D341Med (cell line): ENCODE measurements at regions not wholly inside any gene's neighbourhood (a gene's known extent, or its start where the extent isn't known, plus 50 kb on each side); places are given as distances from the start of the nearest gene placed in this dataset.

Source experiments
- DNase-seq: peaks from one replicate; pipeline ENCODE4 v3.0.0; 2012; ENCODE audit warnings: low spot score

DNA sequence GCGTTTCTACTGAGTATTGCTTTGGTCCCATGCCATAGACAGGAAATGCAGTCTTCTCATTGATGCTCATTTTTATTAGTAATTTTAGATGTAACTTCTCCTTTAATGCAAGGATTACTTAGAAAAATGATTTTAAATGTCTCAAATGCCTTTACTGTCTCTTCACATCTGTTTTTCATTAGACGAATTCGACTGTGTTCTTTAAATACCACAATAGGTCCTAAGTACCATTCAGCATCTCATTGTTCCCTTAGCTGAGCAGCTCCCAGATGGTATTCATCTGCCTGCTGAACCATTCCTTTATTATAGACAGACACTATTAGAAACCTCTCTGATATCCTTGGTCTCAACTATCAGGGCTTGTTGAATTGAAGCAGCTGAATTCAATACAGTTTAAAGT lies 113.6 kb downstream of the LSMEM1 start:
- DNase-seq: no peak

DNA sequence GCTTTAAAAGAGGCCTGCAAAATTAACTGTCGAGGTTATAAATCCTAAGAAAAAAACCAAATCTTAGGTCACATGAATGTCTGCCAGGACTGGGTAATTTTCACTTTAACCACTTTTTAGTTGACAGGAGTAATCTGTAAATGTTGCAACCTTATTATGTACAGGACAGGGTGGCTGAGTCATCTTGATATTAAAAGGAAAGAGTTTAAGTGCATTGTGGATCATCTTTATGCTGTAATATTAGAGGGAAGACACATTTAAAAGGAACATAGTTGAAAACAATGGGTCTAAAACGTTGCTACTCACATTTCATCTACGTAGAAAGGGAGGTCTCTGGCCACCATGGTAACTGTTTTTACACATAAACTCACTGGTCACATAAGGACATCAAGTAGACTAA lies 115.5 kb downstream of the LSMEM1 start:
- DNase-seq: no peak

DNA sequence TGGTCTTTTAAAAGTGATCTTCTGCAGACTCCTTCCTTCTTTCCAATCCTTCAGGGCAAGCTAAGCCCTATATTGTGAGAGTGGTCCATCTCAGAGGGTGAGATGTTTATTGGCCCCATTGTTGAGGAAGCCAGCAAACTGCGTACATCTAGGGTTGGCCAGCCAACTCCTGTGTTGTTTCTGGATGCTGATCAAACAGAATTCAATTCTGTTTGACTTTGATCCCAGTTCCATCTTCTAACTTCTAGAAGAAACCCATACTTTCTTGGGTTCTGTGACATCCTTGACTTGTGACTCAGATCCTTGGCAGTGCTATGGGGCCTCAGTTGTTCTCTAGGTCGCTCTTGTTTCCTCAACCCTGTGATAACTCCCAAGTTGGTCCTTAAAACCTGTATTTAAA lies 116.2 kb downstream of the LSMEM1 start:
- DNase-seq: no peak

DNA sequence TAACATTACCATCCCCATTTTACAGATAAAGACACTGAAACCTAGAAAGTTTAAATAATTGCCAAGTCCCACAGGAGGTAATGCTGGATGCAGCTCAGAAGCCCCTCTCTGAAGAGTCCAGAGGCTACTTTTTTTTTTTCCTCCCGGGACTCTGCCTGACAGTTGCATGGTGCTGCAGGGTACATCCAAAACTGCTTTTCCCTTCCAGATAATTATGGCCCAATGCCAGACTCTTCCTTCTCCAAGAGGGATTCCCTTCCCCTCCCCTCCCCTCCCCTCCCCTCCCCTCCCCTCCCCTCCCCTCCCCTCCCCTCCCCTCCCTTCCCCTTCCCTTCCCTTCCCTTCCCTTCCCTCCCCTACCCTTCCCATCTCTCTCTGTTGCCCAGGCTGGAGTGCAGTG lies 122.9 kb downstream of the LSMEM1 start:
- no peak for DNase-seq

DNA sequence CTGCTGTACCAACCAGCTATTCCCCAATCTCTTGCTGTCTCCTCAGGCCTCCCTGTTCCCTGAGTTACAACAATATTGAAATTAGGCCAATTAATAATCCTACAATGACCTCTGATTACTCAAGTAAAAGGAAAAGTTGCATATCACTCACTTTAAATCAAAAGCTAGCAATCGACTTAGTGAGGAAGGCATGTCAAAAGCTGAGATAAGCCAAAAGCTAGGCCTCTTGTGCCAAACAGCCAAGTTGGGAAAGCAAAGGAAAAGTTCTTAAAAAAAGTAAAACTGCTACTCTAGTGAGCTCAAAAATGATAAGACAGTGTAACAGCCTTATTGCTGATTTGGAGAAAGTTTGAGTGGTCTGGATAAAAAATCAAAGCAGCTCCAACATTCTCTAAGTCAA lies 129.8 kb downstream of the LSMEM1 start:
- DNase-seq: no peak

DNA sequence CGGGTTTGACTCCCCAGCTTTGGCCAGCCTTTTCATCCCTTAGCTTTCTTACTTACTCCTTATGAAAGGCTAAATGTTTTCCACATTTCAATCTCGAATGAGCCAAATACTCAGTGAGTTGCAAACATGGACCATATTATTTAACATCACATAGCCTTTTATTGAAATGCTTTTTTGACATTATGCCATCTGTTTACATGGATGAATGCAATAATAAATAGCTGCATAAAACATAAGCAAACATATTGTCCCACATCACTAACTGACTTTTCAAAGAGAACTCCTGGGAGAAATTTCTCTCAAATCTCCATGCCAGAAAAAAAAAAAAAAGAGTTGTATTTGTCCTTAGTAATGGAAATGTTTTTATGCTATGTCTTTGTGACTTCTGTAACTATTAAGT lies 134.9 kb downstream of the LSMEM1 start:
- DNase-seq: no peak

DNA sequence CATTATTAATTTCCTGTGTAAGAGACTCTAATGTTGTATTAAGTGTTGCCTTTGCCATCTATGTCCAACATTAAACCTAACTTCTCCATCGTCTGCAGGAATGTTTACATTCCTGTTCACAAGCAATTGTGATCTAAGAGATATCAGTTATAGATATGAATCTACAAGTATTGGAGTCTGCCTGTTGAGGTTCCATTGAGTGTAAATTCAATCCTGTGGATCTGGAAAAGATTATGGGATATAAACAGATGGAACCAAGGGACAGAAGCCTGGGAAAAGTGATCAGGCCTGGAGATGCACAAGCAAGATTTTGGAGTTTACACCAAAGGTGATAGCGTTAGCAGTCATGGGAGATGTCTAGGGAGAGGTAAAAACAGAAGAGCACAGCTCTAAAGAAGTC lies 135.5 kb downstream of the LSMEM1 start:
- no peak for DNase-seq

DNA sequence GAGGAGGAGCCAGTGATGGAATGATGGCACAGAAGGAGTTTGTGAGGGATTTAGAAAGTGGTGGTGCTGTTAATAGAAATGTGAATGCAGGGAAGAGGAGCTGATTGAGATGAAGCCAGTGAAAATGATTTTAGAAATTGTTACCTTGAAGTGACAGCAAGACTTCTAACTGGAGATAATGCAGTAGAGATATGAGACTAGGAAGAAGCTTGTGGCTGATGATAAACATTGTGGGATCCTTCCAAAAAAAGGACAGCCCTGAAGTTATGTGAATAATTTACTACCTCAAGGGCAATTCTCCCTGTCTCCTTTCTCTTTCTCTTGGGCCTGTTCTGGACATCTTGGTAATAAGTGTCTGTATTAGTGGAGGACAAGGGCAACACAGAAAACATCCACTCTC lies 138.6 kb downstream of the LSMEM1 start:
- no peak for DNase-seq

DNA sequence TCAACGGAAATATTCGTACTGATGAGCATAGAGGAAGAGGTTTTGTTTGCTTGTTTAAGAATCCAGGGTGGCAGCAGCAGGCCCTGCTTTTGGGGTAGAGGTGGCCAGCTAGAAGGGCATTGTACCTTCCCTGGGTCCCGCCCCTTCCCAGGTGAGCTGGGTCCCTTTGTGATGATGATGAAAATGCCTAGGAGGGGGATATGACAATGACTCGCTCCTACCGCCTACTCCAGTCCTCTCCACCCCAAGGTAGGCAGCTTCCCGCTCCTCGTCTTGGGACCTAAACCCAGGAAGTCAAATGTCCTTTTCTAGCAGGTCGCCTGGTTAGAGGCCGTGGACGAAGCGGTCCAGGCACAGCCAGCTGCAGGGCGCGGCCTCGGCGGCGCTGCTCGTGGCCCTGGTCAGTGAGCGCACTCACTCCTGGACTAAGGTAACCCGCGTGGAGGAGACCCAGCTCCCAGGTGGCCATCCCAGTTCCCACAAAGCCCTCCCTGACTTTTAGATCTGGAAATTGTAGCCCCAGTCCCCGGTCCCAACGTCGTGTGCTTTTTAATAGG lies 141.4 kb downstream of the LSMEM1 start:
- DNase-seq: no peak

DNA sequence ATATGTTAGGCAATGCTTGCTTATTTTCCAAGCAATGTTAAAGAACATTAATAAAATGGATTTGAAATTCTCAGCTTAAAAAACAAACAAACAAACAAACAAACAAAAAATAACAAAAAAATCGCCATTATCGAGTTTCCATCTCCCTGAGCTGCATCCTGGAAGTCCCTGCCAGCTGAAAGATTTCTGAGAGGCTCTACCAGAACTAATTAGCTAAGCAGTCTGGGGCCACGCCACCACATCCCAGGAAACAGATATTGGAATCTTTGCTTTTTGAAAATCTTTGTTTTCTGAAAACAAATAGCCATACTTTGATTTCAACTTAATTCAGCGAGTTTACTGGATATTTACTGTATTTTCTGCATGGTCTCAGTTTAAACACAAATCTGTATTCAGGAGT lies 143.6 kb downstream of the LSMEM1 start:
- DNase-seq: no peak

DNA sequence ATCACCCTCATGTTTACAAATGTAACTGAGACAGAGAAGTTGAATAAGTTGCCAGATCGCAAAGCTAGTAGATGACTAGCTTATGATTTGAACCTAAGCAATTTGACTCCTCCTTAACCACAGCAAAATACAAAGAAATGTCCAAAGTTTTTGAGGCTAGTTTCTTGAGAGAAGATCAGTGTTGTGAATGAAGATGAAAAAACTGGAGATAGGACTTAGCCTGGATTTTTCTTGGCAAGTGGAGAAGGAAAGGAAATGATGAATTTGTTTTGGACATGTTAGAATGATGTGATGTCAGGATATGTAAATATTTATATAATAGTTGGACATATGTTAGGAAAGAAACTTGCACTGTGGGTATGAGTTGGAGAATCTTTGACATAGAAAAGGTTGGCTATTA lies 149.8 kb downstream of the LSMEM1 start:
- DNase-seq: no peak

DNA sequence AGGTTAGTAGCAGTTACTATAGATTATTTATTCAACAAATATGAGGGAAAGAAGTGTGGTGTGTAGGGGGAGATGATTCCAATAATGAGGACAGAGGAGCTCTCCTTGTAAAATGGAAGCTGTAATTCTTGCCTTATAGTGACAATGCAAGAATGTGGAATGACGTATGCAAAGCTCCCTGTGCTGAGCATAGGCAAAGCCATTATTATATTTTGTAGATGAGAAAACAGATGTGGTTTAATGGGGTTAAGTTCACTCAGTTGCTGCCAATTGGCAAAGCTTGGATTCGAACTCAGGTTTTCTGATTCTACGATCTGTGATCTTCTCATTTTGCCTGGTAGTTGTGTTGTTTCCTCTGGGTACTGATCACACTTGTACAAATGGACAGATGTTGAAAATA lies 153.3 kb downstream of the LSMEM1 start:
- no peak for DNase-seq

DNA sequence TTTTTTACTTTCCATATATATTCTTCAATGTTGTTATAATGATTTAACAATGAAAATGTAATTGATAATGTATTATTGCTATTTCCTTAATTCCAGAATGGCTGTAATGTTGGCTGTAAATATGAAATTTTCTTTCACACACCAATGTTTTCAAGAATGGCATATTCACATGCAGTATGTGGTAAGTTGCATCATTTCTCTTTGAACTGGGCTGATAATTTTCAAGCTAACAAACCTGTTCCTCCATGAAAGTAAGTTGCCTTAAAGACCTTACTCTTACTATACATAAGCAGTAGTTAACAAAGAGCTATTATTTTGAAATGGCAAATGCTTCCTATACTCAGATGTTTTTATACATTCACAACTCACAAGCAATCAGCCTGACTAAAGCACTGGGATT lies 154.5 kb downstream of the TMEM168 start:
- DNase-seq: no peak

DNA sequence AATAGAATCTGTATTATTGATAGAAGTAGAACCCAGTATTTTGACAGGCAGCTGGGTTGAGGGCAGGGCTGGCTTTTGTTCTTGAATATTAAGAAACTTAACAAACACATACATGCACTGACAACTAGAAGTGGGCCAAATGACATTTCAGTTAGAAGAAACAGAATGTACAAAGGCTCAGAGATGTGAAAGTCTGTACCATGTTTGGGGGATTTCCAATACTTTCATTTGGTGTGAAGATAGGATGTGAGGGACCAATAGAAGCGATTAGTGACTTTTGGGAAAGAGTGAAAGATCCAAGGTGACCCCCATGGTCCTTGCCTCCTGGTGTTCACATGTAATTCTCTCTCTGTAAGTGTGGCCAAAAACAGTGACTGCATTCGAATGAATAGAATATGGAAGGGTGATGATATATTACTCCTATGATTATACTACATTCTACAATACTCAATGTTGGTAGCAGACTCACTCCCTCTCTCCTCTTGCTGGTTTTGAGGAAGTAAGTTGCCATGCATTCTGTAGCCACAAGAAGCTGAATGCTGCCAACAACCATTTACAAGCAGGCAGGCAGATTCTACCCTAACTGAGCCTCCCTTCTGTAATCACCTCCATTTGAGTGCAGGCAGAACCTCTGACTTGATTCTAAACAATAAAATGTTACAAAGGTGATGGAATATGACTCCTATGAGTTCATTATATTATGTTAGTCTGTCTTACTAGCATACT lies 151.4 kb downstream of the TMEM168 start:
- DNase-seq: no peak

DNA sequence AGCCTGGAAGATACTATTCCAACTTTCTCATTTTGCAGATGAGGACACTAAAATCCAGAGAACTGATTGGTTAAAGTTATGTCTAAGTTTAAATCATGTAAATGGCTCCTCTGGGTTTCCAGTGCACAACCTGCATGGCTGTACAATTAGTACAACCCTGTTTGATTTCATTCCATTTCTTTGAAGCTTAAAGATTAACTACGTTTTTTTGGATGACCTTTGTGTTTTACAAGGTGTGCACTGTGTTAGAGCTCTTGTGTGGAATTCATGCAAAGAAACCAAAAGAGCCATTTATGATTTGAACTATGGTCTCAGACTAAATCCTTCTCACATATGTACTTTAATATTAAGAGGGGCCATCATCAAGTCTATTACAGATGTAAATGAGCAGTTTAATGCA lies 149.5 kb downstream of the TMEM168 start:
- DNase-seq: no peak

DNA sequence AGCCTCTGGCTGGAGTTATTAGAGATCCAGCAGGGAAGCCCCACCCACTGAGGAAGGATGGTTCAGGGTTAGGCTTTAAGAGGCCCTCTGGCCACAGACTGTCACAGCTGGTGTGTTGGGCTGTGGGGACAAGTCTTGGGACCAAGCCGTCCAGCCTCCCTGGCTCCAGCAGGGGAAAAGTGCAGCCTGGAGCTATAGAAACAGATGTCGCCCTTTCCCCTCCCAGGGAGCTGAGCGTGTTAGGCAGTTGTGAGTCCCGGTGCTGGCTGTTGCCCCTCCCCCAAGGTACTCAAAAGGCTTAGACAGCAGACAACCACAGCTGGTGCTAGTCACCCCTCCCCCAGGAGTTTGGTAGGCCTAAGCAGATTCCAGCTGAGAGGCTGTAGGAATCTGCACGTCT lies 143.4 kb downstream of the TMEM168 start:
- DNase-seq: peak; percentile 76

DNA sequence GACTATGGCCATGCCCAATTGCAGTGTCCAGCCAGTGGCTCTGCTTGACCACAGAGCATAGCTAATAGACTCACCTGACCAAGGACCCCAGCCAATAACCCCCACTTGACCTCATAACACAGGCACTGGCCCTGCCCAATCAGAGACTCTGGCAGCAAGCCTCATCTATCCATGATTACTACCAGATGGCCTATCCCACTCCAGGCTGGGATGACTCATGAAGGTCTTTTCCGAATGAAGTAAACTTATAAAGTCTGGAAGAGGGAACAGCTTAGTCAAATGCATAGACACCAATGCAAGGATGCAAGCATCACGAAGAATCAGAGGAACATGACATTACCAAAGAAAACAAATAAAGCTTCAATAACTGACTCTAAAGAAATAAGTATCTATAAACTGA lies 141.4 kb downstream of the TMEM168 start:
- DNase-seq: no peak

DNA sequence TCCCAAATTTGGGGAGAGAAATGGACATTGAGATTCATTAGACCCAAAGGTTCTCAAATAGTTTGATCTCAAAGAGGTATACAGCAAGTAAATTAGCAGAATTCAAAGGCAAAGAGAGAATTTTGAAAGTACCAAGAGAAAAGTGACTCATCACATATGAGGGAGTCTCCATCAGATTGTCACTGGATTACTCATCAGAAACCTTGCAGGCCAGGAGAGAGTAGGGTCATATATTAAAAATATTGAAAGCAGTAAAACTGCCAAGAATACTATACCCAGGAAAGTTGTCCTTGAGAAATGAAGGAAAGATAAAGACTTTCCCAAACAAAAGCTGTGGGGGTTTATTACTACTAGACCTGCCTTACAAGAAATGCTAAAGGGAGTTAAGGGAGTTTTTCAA lies 140.6 kb downstream of the TMEM168 start:
- DNase-seq: no peak

DNA sequence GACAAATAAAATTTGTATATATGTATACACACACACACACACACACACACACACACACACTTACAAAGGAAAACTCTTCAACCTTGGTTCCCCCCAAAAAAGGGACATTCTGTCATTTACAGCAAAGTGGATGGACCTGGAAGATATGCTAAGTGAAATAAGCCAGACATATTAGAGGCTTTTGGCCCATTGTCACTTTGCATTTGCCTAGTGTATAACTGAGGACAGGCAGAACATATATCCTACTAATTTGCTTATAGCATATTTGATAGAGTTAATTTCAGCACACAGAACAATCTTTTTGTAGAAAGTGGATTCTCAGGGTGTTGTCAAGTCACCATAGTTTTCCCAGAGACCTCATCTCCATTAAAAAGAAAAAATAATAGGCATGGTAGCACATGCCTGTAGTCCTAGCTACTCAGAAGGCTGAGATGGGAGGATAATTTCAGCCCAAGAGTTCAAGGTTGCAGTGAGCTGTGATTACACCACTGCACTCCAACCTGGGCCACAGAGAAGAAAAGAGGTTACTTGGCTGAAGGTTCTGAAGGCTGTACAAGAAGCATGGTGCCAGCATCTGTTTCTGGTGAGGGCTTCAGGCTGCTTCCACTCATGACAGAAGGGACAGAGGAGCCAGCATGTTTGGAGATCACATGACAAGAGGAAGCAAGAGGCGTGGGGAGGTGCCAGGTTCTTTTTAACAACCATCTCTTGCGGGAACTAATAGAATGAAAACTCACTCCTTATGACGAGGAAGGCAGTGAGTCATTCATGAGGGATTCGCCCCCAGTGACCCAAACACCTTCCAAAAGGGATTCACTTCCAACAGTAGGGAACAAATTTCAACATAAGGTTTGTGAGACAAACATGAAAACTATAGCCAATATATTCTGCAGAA lies 135.6 kb downstream of the TMEM168 start:
- DNase-seq: no peak

DNA sequence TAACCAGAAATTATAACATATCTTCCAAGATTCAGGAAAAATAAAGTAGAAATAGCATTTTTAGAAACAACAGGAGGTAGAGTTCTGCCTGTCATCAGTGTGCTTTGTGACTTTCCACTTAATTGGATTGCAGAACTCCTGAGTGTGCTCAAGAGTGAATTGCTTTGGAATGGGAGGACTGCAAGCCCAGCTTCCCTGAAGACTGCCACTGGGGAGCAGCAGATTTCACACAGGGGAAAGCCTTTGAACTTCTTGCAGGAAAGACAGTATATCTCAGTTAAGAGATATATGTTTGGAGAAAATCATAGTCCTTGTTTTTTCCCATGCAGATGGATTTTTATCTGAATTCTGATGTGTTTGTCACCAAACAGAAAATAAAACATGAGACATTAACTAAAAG lies 124.5 kb downstream of the TMEM168 start:
- DNase-seq: peak; percentile 49

DNA sequence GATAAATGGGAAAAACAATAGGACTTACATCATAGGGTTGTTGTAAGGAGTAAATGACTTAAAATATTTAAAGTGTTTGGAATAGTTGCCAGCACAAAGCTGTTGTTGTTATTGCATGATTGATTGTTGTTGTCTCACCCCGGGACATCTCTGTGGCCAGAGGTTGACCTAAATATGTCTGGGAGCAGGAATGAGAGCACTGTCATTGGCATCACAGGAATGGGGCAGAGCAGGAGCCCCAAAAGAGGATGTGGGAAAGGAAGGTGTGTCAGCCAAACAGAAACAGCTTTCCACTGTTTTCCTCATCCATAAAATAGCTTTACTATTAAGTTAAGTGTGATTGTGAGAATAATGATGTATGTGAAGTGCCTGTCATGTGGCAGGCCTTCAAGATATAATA lies 121.6 kb downstream of the TMEM168 start:
- DNase-seq: no peak

DNA sequence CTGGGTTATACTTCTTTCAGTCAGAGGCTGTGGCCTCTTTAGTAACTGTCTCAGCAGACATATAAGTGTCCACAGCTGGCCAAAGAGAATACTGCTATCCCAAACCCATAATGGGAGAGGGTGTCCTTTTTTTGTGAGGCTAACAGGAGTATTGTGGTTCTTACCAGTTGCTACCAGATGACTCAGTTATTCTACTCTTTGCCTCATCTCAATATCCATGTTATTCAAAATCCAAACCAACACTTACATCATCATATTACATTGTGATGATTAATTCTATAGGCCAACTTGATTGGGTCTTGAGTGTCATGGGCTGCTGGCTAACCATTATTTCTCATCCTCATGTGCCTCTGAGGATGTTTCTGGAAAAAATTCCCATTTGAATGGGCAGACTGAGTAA lies 120.9 kb downstream of the TMEM168 start:
- DNase-seq: no peak

DNA sequence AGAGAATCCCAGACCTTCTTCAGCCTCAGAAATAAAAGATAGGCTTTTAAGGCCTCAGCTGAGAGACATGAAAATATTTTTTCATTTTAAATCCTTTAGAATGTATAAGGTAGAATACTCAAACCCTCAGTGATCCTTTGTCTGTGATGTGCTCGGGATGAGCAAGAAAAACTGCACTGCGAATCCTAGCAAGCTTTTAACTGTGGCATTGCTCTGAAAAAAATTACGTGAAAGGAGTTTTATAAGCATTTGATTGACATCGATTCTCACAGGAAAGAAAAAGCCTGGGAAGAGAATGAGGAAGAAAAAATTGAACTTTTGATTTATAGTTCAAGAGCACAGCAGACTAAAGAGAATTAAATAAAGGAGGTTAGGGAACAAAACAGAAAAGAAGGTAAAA lies 120.0 kb downstream of the TMEM168 start:
- DNase-seq: no peak
